H1 (cell line): ENCODE measurements at regions not wholly inside any gene's neighbourhood (a gene's known extent, or its start where the extent isn't known, plus 50 kb on each side); places are given as distances from the start of the nearest gene placed in this dataset.
"Not testable (repeated sequence)": the region's sequence is repeated elsewhere in the genome, so short reads cannot be mapped to it uniquely, and the experiment has no call there.

ENCODE experiments used
- CTCF ChIA-PET: fragments of 300-600 bp; sonication (Branson Sonifier 250); formaldehyde crosslinking; loops from one replicate; lab custom pipeline; 2021; ENCODE audit not compliant: partially characterized antibody; lab: Charles Lee
- POLR2A ChIA-PET: fragments of 300-600 bp; sonication (Branson Sonifier 250); formaldehyde crosslinking; loops from one replicate; lab custom pipeline; 2021; ENCODE audit warnings: inconsistent platforms; ENCODE audit not compliant: partially characterized antibody; lab: Charles Lee
- DNase-seq, 2 experiments: peaks; one replicate each; pipeline versions ENCODE4 v3.0.0 to v3.0.0-alpha.2; 2010 to 2022; ENCODE audit warnings: low spot score in 2 of 2, low read depth in 1 of 2, mixed read lengths in 1 of 2
- FAIRE-seq: peaks from 2 replicates; lab custom pipeline; 2011; peaks lifted over from hg19 to GRCh38; lab: Jason Lieb, UNC
- H2AFZ ChIP-seq: 2 replicates; pipeline ENCODE4 v1.8.1; 2012; ENCODE audit warnings: low read length, inconsistent platforms
- H2AK5ac ChIP-seq: 2 replicates; pipeline ENCODE4 v1.6.1; 2013; ENCODE audit warnings: low read depth, low read length
- H2BK120ac ChIP-seq: replicated peaks from 2 replicates; pipeline ENCODE3; 2013; ENCODE audit warnings: low read depth, low read length, inconsistent platforms
- H2BK12ac ChIP-seq: 2 replicates; pipeline ENCODE4 v1.6.1; 2013; ENCODE audit warnings: low read depth, low read length
- H2BK15ac ChIP-seq: 2 replicates; pipeline ENCODE4 v1.6.1; 2013; ENCODE audit warnings: low read length
- H2BK20ac ChIP-seq: 2 replicates; pipeline ENCODE4 v1.6.1; 2013; ENCODE audit warnings: low read length
- H2BK5ac ChIP-seq: 2 replicates; pipeline ENCODE4 v1.6.1; 2013; ENCODE audit warnings: low read depth, low read length
- H3K14ac ChIP-seq: 2 replicates; pipeline ENCODE4 v1.6.1; 2013; ENCODE audit warnings: inconsistent platforms; ENCODE audit not compliant: insufficient read length
- H3K18ac ChIP-seq: 2 replicates; pipeline ENCODE4 v1.6.1; 2013; ENCODE audit warnings: low read length; ENCODE audit errors: extremely low read depth
- H3K23ac ChIP-seq: 2 replicates; pipeline ENCODE4 v1.6.1; 2013; ENCODE audit warnings: inconsistent platforms; ENCODE audit not compliant: insufficient read length
- H3K23me2 ChIP-seq: 2 replicates; pipeline ENCODE4 v1.6.1; 2013; ENCODE audit warnings: low read depth, low read length
- H3K27ac ChIP-seq: 2 replicates; pipeline ENCODE4 v1.6.1; 2011; ENCODE audit warnings: low read depth, low read length, inconsistent platforms
- H3K27me3 ChIP-seq, 4 experiments: replicated peaks in 1 of 4; 1 replicate in 1 of 4; 2 replicates in 3 of 4; pipeline versions ENCODE4 v1.6.1 to v1.8.1; 2011 to 2013; ENCODE audit warnings: low read length in 3 of 4, mild to moderate bottlenecking in 3 of 4, inconsistent platforms in 2 of 4, mixed read lengths in 2 of 4, moderate library complexity in 1 of 4; ENCODE audit not compliant: control insufficient read depth in 3 of 4, insufficient read depth in 3 of 4; ENCODE audit errors: extremely low read depth in 1 of 4
- H3K36me3 ChIP-seq, 4 experiments: 2 replicates each; pipeline versions ENCODE4 v1.6.1 to v1.8.1; 2011 to 2013; ENCODE audit warnings: mild to moderate bottlenecking in 4 of 4, low read length in 3 of 4, moderate library complexity in 2 of 4, control low read depth in 1 of 4, inconsistent platforms in 1 of 4; ENCODE audit not compliant: insufficient read depth in 4 of 4, control insufficient read depth in 2 of 4
- H3K4ac ChIP-seq: replicated peaks from 2 replicates; pipeline ENCODE3; 2013; ENCODE audit warnings: low read length, low read depth, mixed read lengths, inconsistent platforms; ENCODE audit not compliant: insufficient read length
- H3K4me1 ChIP-seq, 4 experiments: replicated peaks in 1 of 4; 1 replicate in 1 of 4; 2 replicates in 3 of 4; pipeline versions ENCODE4 v1.6.1 to v1.8.1; 2011 to 2013; ENCODE audit warnings: low read length in 3 of 4, inconsistent platforms in 2 of 4, mixed read lengths in 1 of 4; ENCODE audit not compliant: insufficient read depth in 4 of 4, control insufficient read depth in 3 of 4
- H3K4me2 ChIP-seq, 2 experiments: 2 replicates each; pipeline versions ENCODE4 v1.6.1 to v1.8.1; 2011 to 2013; ENCODE audit warnings: low read depth in 2 of 2, low read length in 2 of 2, control low read depth in 1 of 2, inconsistent platforms in 1 of 2, mild to moderate bottlenecking in 1 of 2; ENCODE audit not compliant: insufficient read depth in 1 of 2
- H3K4me3 ChIP-seq, 4 experiments: fragments of 200-600, 300-600 bp in 1 of 4; sonication (generic), shearing (Covaris generic), sonication (Bioruptor Twin) in 1 of 4; 2 replicates each; pipeline versions ENCODE4 v1.5.1 to v1.8.1; 2011 to 2016; ENCODE audit warnings: low read length in 4 of 4, low read depth in 3 of 4, control low read depth in 2 of 4, inconsistent platforms in 2 of 4, mild to moderate bottlenecking in 2 of 4, mixed read lengths in 1 of 4, moderate library complexity in 1 of 4; ENCODE audit not compliant: insufficient read depth in 2 of 4; ENCODE audit errors: extremely low read depth in 1 of 4
- H3K56ac ChIP-seq: replicated peaks from 2 replicates; pipeline ENCODE3; 2013; ENCODE audit warnings: low read depth, mild to moderate bottlenecking, mixed read lengths, low read length, inconsistent platforms; ENCODE audit not compliant: insufficient read length
- H3K79me1 ChIP-seq: 2 replicates; pipeline ENCODE4 v1.6.1; 2013; ENCODE audit warnings: low read depth, low read length, control low read depth
- H3K79me2 ChIP-seq, 2 experiments: 2 replicates each; pipeline versions ENCODE4 v1.6.1 to v1.8.1; 2012 to 2013; ENCODE audit warnings: low read length in 2 of 2, mild to moderate bottlenecking in 2 of 2, inconsistent platforms in 1 of 2; ENCODE audit not compliant: insufficient read depth in 2 of 2, control insufficient read depth in 1 of 2
- H3K9ac ChIP-seq, 4 experiments: replicated peaks in 1 of 4; 1 replicate in 1 of 4; 2 replicates in 3 of 4; pipeline versions ENCODE4 v1.6.1 to v1.8.1; 2011 to 2013; ENCODE audit warnings: low read depth in 3 of 4, low read length in 3 of 4, control low read depth in 2 of 4, mild to moderate bottlenecking in 2 of 4, moderate library complexity in 2 of 4, inconsistent platforms in 1 of 4; ENCODE audit errors: extremely low read depth in 1 of 4
- H3K9me3 ChIP-seq, 2 experiments: 2 replicates each; pipeline versions ENCODE4 v1.6.1 to v1.8.1; 2012 to 2013; ENCODE audit warnings: mild to moderate bottlenecking in 2 of 2, moderate library complexity in 2 of 2, control low read depth in 1 of 2, inconsistent platforms in 1 of 2, low read depth in 1 of 2, low read length in 1 of 2, mixed read lengths in 1 of 2; ENCODE audit not compliant: insufficient read depth in 2 of 2
- H4K20me1 ChIP-seq, 2 experiments: replicated peaks in 1 of 2; 2 replicates each; pipeline versions ENCODE3 to v1.8.1; 2011 to 2013; ENCODE audit warnings: inconsistent platforms in 2 of 2, low read length in 2 of 2, mild to moderate bottlenecking in 1 of 2; ENCODE audit not compliant: insufficient read depth in 2 of 2, control insufficient read depth in 1 of 2
- H4K5ac ChIP-seq: 2 replicates; pipeline ENCODE4 v1.6.1; 2013; ENCODE audit warnings: low read length, low read depth, mixed read lengths, inconsistent platforms; ENCODE audit not compliant: insufficient read length
- H4K8ac ChIP-seq: 2 replicates; pipeline ENCODE4 v1.8.0; 2013; ENCODE audit warnings: mild to moderate bottlenecking, moderate library complexity, low read length, inconsistent platforms; ENCODE audit not compliant: insufficient read depth; ENCODE audit errors: extremely low read depth
- H4K91ac ChIP-seq: replicated peaks from 2 replicates; pipeline ENCODE3; 2013; ENCODE audit warnings: low read length, mixed read lengths, inconsistent platforms; ENCODE audit not compliant: insufficient read length
- WGBS, 2 experiments: shearing (Covaris generic) in 1 of 2; methylation state at CpG; one replicate each; pipeline versions ENCODE4 v1.1.6 to v1.1.7; 2013 to 2015; ENCODE audit warnings: low lambda C conversion rate in 2 of 2, mixed read lengths in 2 of 2, inconsistent platforms in 1 of 2, low coverage in 1 of 2, missing lambda C conversion rate in 1 of 2; ENCODE audit not compliant: insufficient replicate concordance in 2 of 2, insufficient coverage in 1 of 2, insufficient read length in 1 of 2; ENCODE audit errors: extremely low coverage in 1 of 2, missing lambda C conversion rate in 1 of 2; 5-methylcytosine and 5-hydroxymethylcytosine counted together

GRCh38 chr15:30493947-30494346 is 57.9 kb upstream of the GOLGA8Q start:
- FAIRE-seq, POLR2A ChIA-PET: not testable (repeated sequence)
- no CpG with 5 or more reads among the region's 1 CpG for WGBS, 2 experiments

GRCh38 chr15:30497275-30497674 is 54.6 kb upstream of the GOLGA8Q start:
- CTCF ChIA-PET, H3K23me2 ChIP-seq, H3K9ac ChIP-seq, H3K23ac ChIP-seq, H2AFZ ChIP-seq, H3K4me3 ChIP-seq, H3K36me3 ChIP-seq, H4K8ac ChIP-seq, DNase-seq, H2AK5ac ChIP-seq, H3K14ac ChIP-seq, H3K18ac ChIP-seq, H3K4ac ChIP-seq, H4K5ac ChIP-seq, H3K56ac ChIP-seq, H4K20me1 ChIP-seq, H4K91ac ChIP-seq, POLR2A ChIA-PET, H2BK20ac ChIP-seq, H3K4me2 ChIP-seq, H3K79me1 ChIP-seq, H3K79me2 ChIP-seq, H3K27ac ChIP-seq, FAIRE-seq, H2BK5ac ChIP-seq, H2BK12ac ChIP-seq, H3K9me3 ChIP-seq, H2BK15ac ChIP-seq, H2BK120ac ChIP-seq, H3K27me3 ChIP-seq, H3K4me1 ChIP-seq: not testable (repeated sequence)

More at GRCh38 chr15:30493947-30494346, 57.9 kb upstream of the GOLGA8Q start:
- H4K8ac ChIP-seq, H3K18ac ChIP-seq, H3K79me2 ChIP-seq, H2BK5ac ChIP-seq, H3K56ac ChIP-seq, H3K4me2 ChIP-seq, H2BK15ac ChIP-seq, H2BK120ac ChIP-seq, H4K5ac ChIP-seq, H3K4ac ChIP-seq, H3K36me3 ChIP-seq, H3K23me2 ChIP-seq, H3K9me3 ChIP-seq, H2AK5ac ChIP-seq, H3K79me1 ChIP-seq, H2BK20ac ChIP-seq, H3K4me1 ChIP-seq, H4K91ac ChIP-seq, H2AFZ ChIP-seq, H3K4me3 ChIP-seq, H3K27me3 ChIP-seq, H2BK12ac ChIP-seq, CTCF ChIA-PET, H3K9ac ChIP-seq, H3K27ac ChIP-seq, H3K14ac ChIP-seq, H3K23ac ChIP-seq, DNase-seq, H4K20me1 ChIP-seq: not testable (repeated sequence)
